H54 (cell line): ENCODE measurements at regions not wholly inside any gene's neighbourhood (a gene's known extent, or its start where the extent isn't known, plus 50 kb on each side); places are given as distances from the start of the nearest gene placed in this dataset.

Source experiments
- DNase-seq: peaks from one replicate; pipeline ENCODE4 v3.0.0; 2011; ENCODE audit warnings: low spot score, mixed read lengths; ENCODE audit not compliant: insufficient read length
- FAIRE-seq: peaks from 3 replicates; lab custom pipeline; 2011; peaks lifted over from hg19 to GRCh38; lab: Jason Lieb, UNC
- POLR2A ChIP-seq: IDR thresholded peaks from 2 replicates; pipeline ENCODE4 v1.6.1; 2011; ENCODE audit warnings: low read depth, mild to moderate bottlenecking, low read length

DNA sequence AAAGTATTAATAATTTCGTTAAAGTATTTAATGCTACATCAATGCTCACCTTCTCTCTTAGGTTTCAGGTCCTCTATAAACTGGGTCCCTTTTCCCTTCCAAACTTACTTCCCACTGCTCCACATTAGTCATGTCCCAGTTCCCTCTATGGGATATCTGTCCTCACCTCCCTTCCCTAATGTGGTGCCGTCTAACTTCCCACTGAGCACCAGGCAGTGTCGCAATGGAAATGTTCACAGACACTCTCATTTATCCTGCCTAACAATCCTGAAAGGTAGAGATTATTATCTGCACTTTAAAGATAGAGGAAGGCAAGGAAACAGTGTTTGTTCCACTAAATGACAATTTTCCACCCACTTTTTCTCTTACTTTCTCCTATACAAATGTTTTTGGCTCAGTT lies 329.7 kb downstream of the CWC27 start:
- DNase-seq (no peak), FAIRE-seq (no peak)

More for the DNA sequence above, 329.7 kb downstream of the CWC27 start:
- no peak for TF ChIP-seq POLR2A
